Right lobe of liver (tissue), 4 donors: ENCODE measurements at regions not wholly inside any gene's neighbourhood (a gene's known extent, or its start where the extent isn't known, plus 50 kb on each side); places are given as distances from the start of the nearest gene placed in this dataset.

Source experiments
- CTCF ChIP-seq, 4 donors: fragments of 200-600 bp in 3 of 4; fragments of 450-650 bp in 1 of 4; IDR thresholded peaks; one replicate each; pipeline versions ENCODE4 v1.5.1 to v1.8.0; 2016 to 2022; ENCODE audit warnings: antibody characterized with exemption in 4 of 4, mild to moderate bottlenecking in 2 of 4
- POLR2A ChIP-seq: fragments of 450-650 bp; IDR thresholded peaks from one replicate; pipeline ENCODE4 v1.6.1; 2017; ENCODE audit warnings: antibody characterized with exemption, mild to moderate bottlenecking
- donor health status: DM: no; HTN: no; CAD: no.
- donor health status: DM: no; HTN: no; CAD: no.
- donor health status: DM: no; HTN: yes; CAD: no.

GRCh38 chr7:42794673-42795072 lies 117.2 kb downstream of the C7orf25 start:
- TF ChIP-seq POLR2A, result no peak
- no peak for TF ChIP-seq CTCF (IDR thresholded peaks at IDR 0.05)
